ENCODE measurements at regions not wholly inside any gene's neighbourhood (a gene's known extent, or its start where the extent isn't known, plus 50 kb on each side); places are given as distances from the start of the nearest gene placed in this dataset.

GRCh38 chr17:27244011-27244410, 49.9 kb upstream of the WSB1 start:
- no peak for TF ChIP-seq CTCF (conservative IDR thresholded peaks at IDR 0.05; ENCODE audit: low read length)
- TF ChIP-seq EZH2phosphoT487 (IDR thresholded peaks at IDR 0.05; ENCODE audit: borderline replicate concordance) = no peak
